Right lobe of liver (tissue), 6 donors: ENCODE measurements at regions not wholly inside any gene's neighbourhood (a gene's known extent, or its start where the extent isn't known, plus 50 kb on each side); places are given as distances from the start of the nearest gene placed in this dataset.

Experiments used
- ATAC-seq, 4 donors: fragments of 200-7000 bp; cut with Tn5 transposase; one replicate each; pipeline ENCODE4 v1.9.1; 2020; ENCODE audit warnings: mild to moderate bottlenecking in 4 of 4, moderate library complexity in 4 of 4
- DNase-seq, 3 donors: peaks; one replicate each; pipeline ENCODE4 v3.0.0-alpha.2; 2020
- H3K27ac ChIP-seq, 3 donors: fragments of 200-600 bp; one replicate each; pipeline ENCODE4 v1.8.0; 2022
- H3K27me3 ChIP-seq, 2 donors: fragments of 200-600 bp; one replicate each; pipeline ENCODE4 v1.8.0; 2022
- H3K36me3 ChIP-seq, 4 donors: fragments of 200-600 bp; sonication (generic) in 1 of 4; one replicate each; pipeline versions ENCODE4 v1.5.1 to v1.8.0; 2017 to 2022; ENCODE audit warnings: control low read depth in 1 of 4
- H3K4me1 ChIP-seq, 4 donors: fragments of 200-600 bp; sonication (generic) in 1 of 4; one replicate each; pipeline versions ENCODE4 v1.5.1 to v1.8.0; 2017 to 2022; ENCODE audit warnings: control low read depth in 1 of 4
- H3K4me3 ChIP-seq, 3 donors: fragments of 200-600 bp; one replicate each; pipeline ENCODE4 v1.8.0; 2022
- H3K9me3 ChIP-seq, 4 donors: fragments of 200-600 bp; sonication (generic) in 1 of 4; one replicate each; pipeline versions ENCODE4 v1.5.1 to v1.8.0; 2017 to 2022; ENCODE audit warnings: control low read depth in 1 of 4
- POLR2A ChIP-seq: fragments of 450-650 bp; IDR thresholded peaks from one replicate; pipeline ENCODE4 v1.6.1; 2017; ENCODE audit warnings: antibody characterized with exemption, mild to moderate bottlenecking
- WGBS: methylation state at CpG from one replicate; pipeline ENCODE4 v1.1.6; 2018; ENCODE audit warnings: low coverage, low lambda C conversion rate; ENCODE audit not compliant: insufficient coverage; ENCODE audit errors: missing lambda C conversion rate; 5-methylcytosine and 5-hydroxymethylcytosine counted together
- intact Hi-C, 2 donors: fragments of 100-400 bp; cut with DNase I; formaldehyde crosslinking; loops; one replicate each; pipeline versions ENCODE4 v1.11.2 to v1.14.1; 2022
- TF ChIP-seq, protein P1 (sequence below), 4 donors: fragments of 200-600 bp in 3 of 4; fragments of 450-650 bp in 1 of 4; IDR thresholded peaks; one replicate each; pipeline versions ENCODE4 v1.5.1 to v1.8.0; 2016 to 2022; ENCODE audit warnings: antibody characterized with exemption in 4 of 4, mild to moderate bottlenecking in 2 of 4
- donor health status: DM: no; HTN: yes; CAD: no.
- donor health status: DM: no; HTN: no; CAD: no.
- donor health status: DM: no; HTN: no; CAD: no.
- donor health status: DM: no; HTN: yes; CAD: no.
- donor health status: DM: no; HTN: yes; CAD: no.

GRCh38 chr2:210844016-210844415 lies 287.6 kb downstream of the CPS1 start:
- 58% methylated on average over 1 of the region's 1 CpG for WGBS
- Histone ChIP-seq H3K27ac (no peak overlapping the region), H3K27me3 (no peaks in the 10 kb centered on the region), H3K4me3 (no peak overlapping the region), H3K9me3 (no peaks in the 10 kb centered on the region), H3K4me1 (no peaks in the 10 kb centered on the region), H3K36me3 (no peaks in the 10 kb centered on the region)
- no peak for DNase-seq
- no peak for ATAC-seq
- TF ChIP-seq POLR2A, result no peak
- TF ChIP-seq, protein P1, sequence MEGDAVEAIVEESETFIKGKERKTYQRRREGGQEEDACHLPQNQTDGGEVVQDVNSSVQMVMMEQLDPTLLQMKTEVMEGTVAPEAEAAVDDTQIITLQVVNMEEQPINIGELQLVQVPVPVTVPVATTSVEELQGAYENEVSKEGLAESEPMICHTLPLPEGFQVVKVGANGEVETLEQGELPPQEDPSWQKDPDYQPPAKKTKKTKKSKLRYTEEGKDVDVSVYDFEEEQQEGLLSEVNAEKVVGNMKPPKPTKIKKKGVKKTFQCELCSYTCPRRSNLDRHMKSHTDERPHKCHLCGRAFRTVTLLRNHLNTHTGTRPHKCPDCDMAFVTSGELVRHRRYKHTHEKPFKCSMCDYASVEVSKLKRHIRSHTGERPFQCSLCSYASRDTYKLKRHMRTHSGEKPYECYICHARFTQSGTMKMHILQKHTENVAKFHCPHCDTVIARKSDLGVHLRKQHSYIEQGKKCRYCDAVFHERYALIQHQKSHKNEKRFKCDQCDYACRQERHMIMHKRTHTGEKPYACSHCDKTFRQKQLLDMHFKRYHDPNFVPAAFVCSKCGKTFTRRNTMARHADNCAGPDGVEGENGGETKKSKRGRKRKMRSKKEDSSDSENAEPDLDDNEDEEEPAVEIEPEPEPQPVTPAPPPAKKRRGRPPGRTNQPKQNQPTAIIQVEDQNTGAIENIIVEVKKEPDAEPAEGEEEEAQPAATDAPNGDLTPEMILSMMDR (IDR thresholded peaks at IDR 0.05), result no peak
- intact Hi-C loops, result no loop called here

GRCh38 chr2:210859314-210859713 lies 302.9 kb downstream of the CPS1 start:
- no peaks in the 10 kb centered on the region for H3K9me3 ChIP-seq
- ATAC-seq (no peak), DNase-seq (no peak)
- H3K4me3 ChIP-seq, result no peak overlapping the region
- no peaks in the 10 kb centered on the region for H3K36me3 ChIP-seq
- WGBS, result 24% methylated on average over 2 of the region's 2 CpGs
- no peaks in the 10 kb centered on the region for H3K4me1 ChIP-seq
- intact Hi-C loops, result no loop called here
- TF ChIP-seq POLR2A, result no peak
- TF ChIP-seq, protein P1 (IDR thresholded peaks at IDR 0.05), result no peak
- H3K27ac ChIP-seq, result no peak overlapping the region
- H3K27me3 ChIP-seq, result no peaks in the 10 kb centered on the region

DNA sequence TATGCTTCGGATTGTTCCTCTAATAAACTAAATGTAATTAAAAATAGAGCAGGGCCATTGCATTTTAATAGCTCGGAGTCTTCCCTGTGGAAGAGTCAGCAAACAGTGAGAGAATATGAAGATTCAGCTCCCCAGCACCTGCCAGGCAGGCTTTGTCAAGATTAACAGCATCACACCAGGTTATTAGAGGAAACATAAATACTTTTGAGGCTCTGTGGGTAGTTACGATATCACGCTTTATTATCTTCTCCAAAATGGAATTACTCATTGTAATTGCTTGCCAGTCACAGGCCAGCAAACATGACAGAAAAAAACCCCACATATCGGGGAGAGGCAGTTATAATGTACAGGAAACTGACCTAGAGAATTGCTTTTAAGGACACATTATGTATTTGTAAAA lies 303.9 kb downstream of the CPS1 start:
- Histone ChIP-seq H3K9me3 (no peaks in the 10 kb centered on the region), H3K4me3 (no peak overlapping the region)
- intact Hi-C loops, result no loop called here

GRCh38 chr2:210861038-210861665 lies 304.8 kb downstream of the CPS1 start:
- 33% methylated on average over 2 of the region's 2 CpGs for WGBS
- TF ChIP-seq POLR2A, result no peak
- TF ChIP-seq, protein P1 (IDR thresholded peaks at IDR 0.05), result no peak
- ATAC-seq, result no peak

More for the DNA sequence above, 303.9 kb downstream of the CPS1 start:
- Histone ChIP-seq H3K27ac (no peak overlapping the region), H3K4me1 (no peaks in the 10 kb centered on the region), H3K27me3 (no peaks in the 10 kb centered on the region), H3K36me3 (no peaks in the 10 kb centered on the region)
- 52% methylated on average over 5 of the region's 5 CpGs for WGBS
- TF ChIP-seq, protein P1 (IDR thresholded peaks at IDR 0.05), result no peak
- no peak for TF ChIP-seq POLR2A
- DNase-seq, result no peak
- no peak for ATAC-seq

More at GRCh38 chr2:210861038-210861665, 304.8 kb downstream of the CPS1 start:
- DNase-seq, result no peak
- H3K4me3 ChIP-seq, result no peak overlapping the region
- no peak overlapping the region for H3K27ac ChIP-seq
- intact Hi-C loops, result no loop called here
- H3K36me3 ChIP-seq, result no peaks in the 10 kb centered on the region
- H3K27me3 ChIP-seq, result no peaks in the 10 kb centered on the region
- H3K4me1 ChIP-seq, result no peaks in the 10 kb centered on the region
- no peaks in the 10 kb centered on the region for H3K9me3 ChIP-seq
